ENCODE measurements at regions not wholly inside any gene's neighbourhood (a gene's known extent, or its start where the extent isn't known, plus 50 kb on each side); places are given as distances from the start of the nearest gene placed in this dataset.

DNA sequence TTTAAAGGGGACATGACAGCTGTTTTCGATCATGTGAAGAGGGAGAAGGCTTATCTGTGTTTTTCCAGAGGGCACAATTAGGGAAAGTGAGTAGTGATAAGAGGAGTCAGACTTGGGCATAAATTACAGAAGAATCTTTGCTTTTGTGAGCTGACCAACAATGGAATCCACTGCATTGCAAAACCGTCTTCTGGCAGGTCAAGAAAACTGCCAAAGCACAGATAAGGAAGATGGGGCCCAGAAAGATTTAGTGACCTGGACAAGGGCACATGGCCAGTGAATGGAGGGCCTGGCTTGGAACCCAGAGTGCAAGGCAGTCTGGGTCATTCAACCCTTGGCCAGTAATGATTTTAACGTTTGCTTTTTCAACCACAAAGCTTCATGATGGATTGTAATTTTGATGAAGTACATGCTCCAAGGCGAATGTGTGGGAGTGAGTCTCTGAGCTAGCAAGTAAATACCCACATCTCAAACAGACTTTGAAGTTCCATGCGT, 153.2 kb upstream of the MAST4 start:
- Histone ChIP-seq H2BK120ac (ENCODE audit: low read depth, low read length, poor library complexity, severe bottlenecking) (no peak overlapping the region), H2BK12ac (ENCODE audit: insufficient read length, low read depth, low read length) (no peak overlapping the region), H3K27ac (ENCODE audit: insufficient read length, low read depth, low read length) (no peak overlapping the region), H3K23ac (ENCODE audit: insufficient read length, low read depth, low read length) (no peak overlapping the region), H3K4ac (ENCODE audit: low read depth, low read length) (no peak overlapping the region), H2BK5ac (ENCODE audit: insufficient read length, low read length) (no peak overlapping the region), H2BK20ac (ENCODE audit: low read depth, low read length, poor library complexity, severe bottlenecking) (no peak overlapping the region), H4K91ac (ENCODE audit: insufficient read length, low read depth, low read length) (no peak overlapping the region), H2AFZ (ENCODE audit: low read length) (no peak overlapping the region), H3K9ac (ENCODE audit: extremely low read depth, insufficient read length, low read length) (no peak overlapping the region), H3K79me1 (ENCODE audit: insufficient read depth, low read depth, low read length, poor library complexity, severe bottlenecking) (no peaks in the 10 kb centered on the region), H4K5ac (ENCODE audit: insufficient read length, low read depth, low read length) (no peak overlapping the region), H3K27me3 (ENCODE audit: insufficient read depth, low read length) (no peaks in the 10 kb centered on the region), H2BK15ac (ENCODE audit: low read depth, low read length) (no peak overlapping the region), H3K9me3 (ENCODE audit: control insufficient read depth, low read depth, low read length) (no peaks in the 10 kb centered on the region), H3K23me2 (ENCODE audit: insufficient read length, low read depth, low read length, poor library complexity, severe bottlenecking) (no peaks in the 10 kb centered on the region), H3K4me1 (ENCODE audit: insufficient read depth, low read length) (no peaks in the 10 kb centered on the region), H4K20me1 (ENCODE audit: control insufficient read depth, insufficient read depth, insufficient read length) (no peaks in the 10 kb centered on the region), H3K79me2 (ENCODE audit: insufficient read depth, low read length) (no peaks in the 10 kb centered on the region), H3K14ac (ENCODE audit: insufficient read depth, low read length) (no peak overlapping the region), H3K18ac (ENCODE audit: insufficient read length, low read depth, low read length) (no peak overlapping the region), H3K4me2 (ENCODE audit: insufficient read depth, insufficient read length, low read length) (no peak overlapping the region), H3T11ph (ENCODE audit: low read length) (no peak overlapping the region), H3K56ac (ENCODE audit: insufficient read length, low read depth, low read length) (no peak overlapping the region), H2AK5ac (ENCODE audit: insufficient read length, low read length) (no peak overlapping the region), H4K8ac (replicated peaks; ENCODE audit: insufficient read length, low read depth, low read length) (no peak overlapping the region)
- Mint-ChIP-seq H3K4me1 (no peaks in the 10 kb centered on the region), H3K4me3 (no peak overlapping the region), H3K36me3 (ENCODE audit: insufficient read depth in 1 of 3, low read depth in 3 of 3) (peaks cover 0 to 10% (median 5%) of the 10 kb centered on the region in 3 experiments; a peak in 5 of 7 replicates), H3K27me3 (ENCODE audit: low read depth) (no peaks in the 10 kb centered on the region), H3K27ac (no peak overlapping the region), H3K9me3 (peaks cover 13 to 15% of the 10 kb centered on the region in 2 experiments)
- TF ChIP-seq, protein P1, sequence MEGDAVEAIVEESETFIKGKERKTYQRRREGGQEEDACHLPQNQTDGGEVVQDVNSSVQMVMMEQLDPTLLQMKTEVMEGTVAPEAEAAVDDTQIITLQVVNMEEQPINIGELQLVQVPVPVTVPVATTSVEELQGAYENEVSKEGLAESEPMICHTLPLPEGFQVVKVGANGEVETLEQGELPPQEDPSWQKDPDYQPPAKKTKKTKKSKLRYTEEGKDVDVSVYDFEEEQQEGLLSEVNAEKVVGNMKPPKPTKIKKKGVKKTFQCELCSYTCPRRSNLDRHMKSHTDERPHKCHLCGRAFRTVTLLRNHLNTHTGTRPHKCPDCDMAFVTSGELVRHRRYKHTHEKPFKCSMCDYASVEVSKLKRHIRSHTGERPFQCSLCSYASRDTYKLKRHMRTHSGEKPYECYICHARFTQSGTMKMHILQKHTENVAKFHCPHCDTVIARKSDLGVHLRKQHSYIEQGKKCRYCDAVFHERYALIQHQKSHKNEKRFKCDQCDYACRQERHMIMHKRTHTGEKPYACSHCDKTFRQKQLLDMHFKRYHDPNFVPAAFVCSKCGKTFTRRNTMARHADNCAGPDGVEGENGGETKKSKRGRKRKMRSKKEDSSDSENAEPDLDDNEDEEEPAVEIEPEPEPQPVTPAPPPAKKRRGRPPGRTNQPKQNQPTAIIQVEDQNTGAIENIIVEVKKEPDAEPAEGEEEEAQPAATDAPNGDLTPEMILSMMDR (conservative IDR thresholded peaks at IDR 0.05), result no peak
- DNase-seq, result no peak
- WGBS (ENCODE audit: extremely low coverage, insufficient read length, low lambda C conversion rate), result no CpG with 5 or more reads among the region's 5 CpGs

All from H9 (cell line).